Left lobe of liver (tissue), 2 donors: ENCODE measurements at regions not wholly inside any gene's neighbourhood (a gene's known extent, or its start where the extent isn't known, plus 50 kb on each side); places are given as distances from the start of the nearest gene placed in this dataset.

Source experiments
- ATAC-seq: fragments of 200-7000 bp; cut with Tn5 transposase; one replicate; pipeline ENCODE4 v1.9.1; 2020; ENCODE audit warnings: mild to moderate bottlenecking, moderate library complexity
- DNase-seq: peaks from one replicate; pipeline ENCODE4 v3.0.0-alpha.2; 2020; ENCODE audit warnings: low spot score
- donor health status: DM: no; HTN: no; CAD: no; lungs with moderate emphysema.
- donor health status: DM: no; HTN: yes; CAD: no.

DNA sequence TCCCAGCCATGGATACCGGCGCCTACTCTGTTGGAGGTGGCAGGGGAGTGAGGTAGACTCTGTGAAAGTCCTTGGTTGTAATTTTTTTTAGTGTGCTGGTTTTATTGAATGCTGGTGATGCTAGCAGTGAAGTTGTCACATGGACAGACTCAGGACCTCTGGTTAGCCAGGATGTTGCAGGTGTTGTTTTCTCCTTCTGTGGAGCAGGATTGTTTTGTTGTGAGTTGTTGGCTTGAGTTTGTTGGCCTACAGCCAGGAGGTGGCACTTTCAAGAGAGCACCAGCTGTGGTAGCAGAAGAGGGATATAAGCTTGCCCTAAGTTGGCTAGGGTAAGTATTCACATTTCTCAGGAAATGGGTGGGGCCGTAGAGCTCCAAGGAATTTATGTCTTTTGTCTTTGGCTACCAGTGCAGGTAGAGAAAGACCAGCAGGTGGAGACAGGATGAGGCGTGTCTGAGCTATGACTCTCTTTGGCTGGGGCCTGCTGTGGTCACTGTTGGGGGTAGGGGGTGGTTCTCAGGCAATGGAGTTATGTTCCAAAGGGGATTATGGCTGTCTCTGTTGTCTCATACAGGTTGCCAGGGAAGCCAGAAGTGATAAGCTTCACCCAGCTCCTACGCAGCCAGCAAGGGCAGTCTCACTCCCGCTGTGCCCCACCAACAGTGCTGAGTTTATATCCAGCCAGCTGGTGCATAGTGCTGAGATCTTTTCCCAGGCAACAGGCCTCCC is 248.7 kb downstream of the TAF11L14 start:
- DNase-seq (no peak), ATAC-seq (no peak)

- DNase-seq (no peak), ATAC-seq (no peak)
These were observed 253.9 kb downstream of the TAF11L14 start for GRCh38 chr5:17888155-17888554.

GRCh38 chr5:17890501-17890900 is 256.2 kb downstream of the TAF11L14 start:
- ATAC-seq: no peak
- no peak for DNase-seq

GRCh38 chr5:17891881-17892280 is 257.6 kb downstream of the TAF11L14 start:
- no peak for DNase-seq
- no peak for ATAC-seq

- no peak for DNase-seq
- ATAC-seq: no peak
These were observed 258.9 kb downstream of the TAF11L14 start for GRCh38 chr5:17893026-17893635.

GRCh38 chr5:17895288-17896033 is 261.2 kb downstream of the TAF11L14 start:
- no peak for DNase-seq
- no peak for ATAC-seq

GRCh38 chr5:17896605-17897004 is 262.3 kb downstream of the TAF11L14 start:
- no peak for DNase-seq

DNA sequence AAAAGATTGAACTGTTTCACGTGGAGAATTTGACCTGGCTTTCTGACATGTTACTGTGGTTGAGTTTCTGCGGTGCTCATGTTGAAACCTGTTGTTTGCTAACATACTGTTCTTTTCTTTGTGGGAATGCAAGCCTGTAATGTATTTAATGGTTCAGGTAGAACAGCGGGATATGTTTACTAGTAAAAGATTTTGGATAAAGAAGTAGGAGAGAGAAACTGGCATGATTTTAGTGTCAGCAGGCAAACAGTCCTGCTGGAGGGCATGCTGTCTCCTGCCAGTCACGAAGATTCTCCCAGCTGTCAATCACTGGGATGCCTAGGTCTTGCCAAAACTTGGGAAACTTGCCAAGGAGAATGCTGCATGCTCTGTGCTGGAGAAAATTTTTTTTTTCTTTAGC is 263.5 kb downstream of the TAF11L14 start:
- no peak for DNase-seq
- no peak for ATAC-seq

More at GRCh38 chr5:17896605-17897004, 262.3 kb downstream of the TAF11L14 start:
- no peak for ATAC-seq

DNA sequence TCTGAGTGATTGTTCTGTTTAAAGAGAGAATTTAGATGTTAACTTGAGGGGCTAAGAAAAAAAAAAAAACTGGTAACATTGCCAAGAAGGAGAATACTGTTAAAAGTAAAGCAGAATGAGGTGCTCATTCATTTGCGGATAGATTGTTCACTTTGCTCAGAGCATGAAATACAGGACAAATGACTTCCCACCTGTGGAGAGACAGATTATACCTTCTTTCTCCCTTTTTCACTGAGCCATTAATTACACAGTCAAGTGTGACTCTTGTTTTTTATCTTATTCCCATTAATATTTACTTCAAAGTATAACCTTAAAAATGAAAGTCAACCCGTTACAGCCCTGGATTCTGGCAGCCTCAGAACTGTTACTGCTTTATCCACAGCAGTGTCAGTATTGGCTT is 264.5 kb downstream of the TAF11L14 start:
- ATAC-seq (no peak), DNase-seq (no peak)

DNA sequence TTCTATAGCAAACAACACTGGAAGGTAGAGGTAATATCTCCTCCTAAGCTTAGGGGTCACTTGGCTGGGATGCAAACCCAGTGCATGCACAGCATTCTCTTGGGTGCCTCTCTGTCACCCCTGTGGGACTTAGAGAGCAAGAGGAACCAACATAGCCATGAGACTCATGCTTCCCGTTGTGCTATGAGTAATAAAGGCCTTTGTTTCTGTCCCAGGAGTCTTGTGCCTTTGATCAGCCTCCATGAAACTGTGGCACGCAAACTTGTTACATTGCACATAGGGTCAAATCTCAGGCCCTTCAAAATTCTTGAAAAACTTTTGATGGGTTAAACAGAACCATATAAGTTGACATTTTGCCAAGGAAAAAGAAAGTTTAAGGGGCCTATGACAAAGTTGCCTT is 272.8 kb downstream of the TAF11L14 start:
- ATAC-seq: no peak
- no peak for DNase-seq

DNA sequence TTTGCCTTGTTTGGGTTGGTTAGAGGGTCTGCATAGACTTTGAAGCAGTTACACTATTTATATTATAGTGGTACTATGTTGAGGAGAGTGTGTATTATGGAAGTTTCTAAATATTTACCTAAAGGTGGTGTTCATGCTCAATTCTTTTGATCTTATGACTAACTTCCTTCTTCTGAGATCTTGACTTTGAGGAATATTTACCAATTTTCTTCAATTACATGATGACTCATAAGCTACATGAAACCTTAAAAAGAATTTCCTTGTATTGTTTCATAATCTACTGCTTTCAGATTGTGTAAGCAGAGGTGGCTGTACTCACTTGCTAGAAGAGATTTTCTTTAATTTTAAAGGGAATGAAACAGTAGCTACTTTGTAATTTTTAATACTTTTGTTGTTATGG is 276.1 kb downstream of the TAF11L14 start:
- DNase-seq (no peak), ATAC-seq (no peak)

- no peak for DNase-seq
- ATAC-seq: no peak
These were observed 278.5 kb downstream of the TAF11L14 start for GRCh38 chr5:17912794-17913193.

DNA sequence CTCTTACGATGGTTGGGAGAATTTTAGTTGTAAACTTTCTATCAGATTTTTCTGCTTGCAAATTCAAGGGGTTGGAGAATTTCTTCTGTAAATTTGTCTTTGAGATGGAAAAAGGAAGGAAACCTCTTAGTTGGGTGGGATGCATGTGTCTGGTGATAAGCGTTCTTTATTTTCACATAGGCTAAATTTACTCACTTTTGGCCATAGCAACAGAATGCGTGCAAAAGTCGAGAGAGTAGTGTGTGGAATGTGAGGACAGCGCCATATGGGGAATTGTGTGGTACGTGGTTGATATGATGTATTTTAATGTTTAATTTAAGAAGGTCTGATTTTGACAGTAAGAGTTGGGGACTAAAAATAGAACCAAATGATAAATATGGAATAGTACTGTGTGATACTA is 282.2 kb downstream of the TAF11L14 start:
- no peak for ATAC-seq
- no peak for DNase-seq

DNA sequence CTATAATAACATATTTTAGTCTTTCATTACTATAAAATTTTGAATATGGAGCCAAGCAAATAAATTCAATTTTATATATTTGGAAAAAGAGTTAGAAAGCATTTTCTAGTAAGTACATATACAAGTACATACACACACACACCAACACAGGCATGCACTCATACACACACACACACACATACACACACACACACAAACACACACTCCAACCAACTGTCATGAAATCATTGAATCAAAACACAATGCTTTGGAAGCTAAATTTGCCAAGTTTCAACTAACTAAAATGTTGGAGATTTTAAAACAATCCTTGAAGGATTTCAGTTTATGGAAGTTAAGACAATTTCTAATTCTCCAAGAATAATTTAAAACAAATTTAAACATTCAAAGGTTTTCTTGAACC is 283.2 kb downstream of the TAF11L14 start:
- ATAC-seq (no peak), DNase-seq (no peak)

DNA sequence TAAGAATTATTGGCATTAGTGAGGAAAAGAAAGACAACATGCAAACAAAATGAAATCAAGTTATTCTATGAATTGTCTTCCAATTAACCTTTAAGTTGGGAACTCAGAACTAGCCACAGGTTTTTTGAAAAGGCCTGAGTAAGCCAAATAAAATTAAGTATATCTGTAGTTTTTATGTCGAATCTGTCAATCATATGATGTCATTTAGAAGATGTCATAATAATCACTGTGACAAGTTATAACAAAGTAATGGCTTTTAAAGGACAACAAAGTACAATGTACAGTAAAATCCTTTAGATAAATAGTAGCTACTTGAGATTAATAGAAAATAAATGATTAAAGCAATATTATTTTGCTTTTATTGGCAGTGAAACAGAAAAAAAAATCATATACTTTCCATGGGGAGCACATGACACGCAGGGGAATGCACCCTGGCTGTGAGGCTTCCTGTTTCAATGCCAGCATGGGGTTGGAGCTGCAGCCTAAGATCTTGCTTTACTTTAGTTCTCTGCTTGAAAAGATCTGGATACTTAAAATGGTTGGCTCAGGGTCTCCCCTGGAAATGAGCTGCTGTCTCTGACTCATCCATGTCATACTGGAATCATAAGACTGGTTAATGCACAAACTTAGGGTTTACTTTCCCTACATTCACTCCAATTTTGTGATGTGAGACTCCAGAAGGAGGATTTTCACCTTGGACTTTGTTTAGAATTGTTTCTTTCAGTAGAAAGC is 284.3 kb downstream of the TAF11L14 start:
- DNase-seq: no peak
- no peak for ATAC-seq

DNA sequence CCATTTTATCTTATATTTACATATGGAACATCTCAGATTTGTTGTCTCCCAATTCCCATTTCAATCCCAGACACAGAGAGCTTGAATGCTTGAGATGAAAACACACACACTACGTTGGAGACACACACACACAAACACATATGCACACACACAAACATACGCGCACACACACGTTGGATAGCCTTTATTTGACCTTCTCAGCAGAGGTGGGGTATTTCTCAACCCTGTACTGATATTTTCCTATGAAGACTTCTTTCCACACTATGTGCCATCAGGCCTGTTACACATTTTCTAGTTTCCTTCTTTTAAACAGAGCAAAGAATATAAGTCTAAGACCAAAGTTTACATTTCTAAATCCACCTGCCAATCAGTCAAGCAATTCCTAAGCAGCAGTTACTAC is 291.0 kb downstream of the TAF11L14 start:
- DNase-seq (no peak), ATAC-seq (no peak)

DNA sequence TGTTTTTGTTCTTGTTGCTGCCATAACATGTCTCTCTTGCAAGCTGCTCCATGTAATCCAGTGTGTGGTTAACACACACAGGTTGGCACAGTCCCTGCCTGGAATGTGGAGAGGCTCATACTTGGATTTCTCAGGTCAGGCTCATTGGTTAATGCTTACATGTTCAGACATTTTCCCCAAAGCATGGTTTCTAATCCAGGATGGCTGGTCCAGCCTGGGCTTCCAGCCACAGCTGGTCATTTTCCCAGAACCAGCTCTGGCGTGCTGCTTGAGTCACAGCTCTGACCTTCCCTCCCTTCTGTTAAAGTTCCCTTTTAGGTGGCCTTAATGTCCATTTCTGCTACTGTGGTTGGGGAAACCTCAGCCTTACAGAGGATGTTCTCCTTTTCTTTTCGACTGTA is 294.3 kb downstream of the TAF11L14 start:
- ATAC-seq (no peak), DNase-seq (no peak)

- no peak for ATAC-seq
These were observed 294.9 kb downstream of the TAF11L14 start for GRCh38 chr5:17929171-17929570.

DNA sequence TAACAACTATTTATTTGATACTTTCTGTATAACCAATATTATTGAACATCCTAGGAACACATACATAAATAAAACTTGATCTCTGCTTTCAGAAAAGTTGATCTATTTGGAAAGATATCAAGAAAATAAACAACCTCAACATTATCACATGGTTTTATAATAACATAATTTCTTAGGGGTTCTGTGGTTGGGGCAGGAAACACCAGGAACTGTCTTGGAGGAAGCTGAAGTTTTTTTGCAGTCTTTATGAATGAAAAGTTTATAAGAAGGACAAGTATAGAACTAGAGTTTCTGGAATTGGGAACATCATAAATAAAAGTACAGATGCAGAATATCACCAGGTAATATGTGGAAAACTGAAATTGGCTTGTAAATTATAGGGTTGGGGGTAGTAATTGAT is 296.1 kb downstream of the TAF11L14 start:
- DNase-seq: no peak
- no peak for ATAC-seq

More at GRCh38 chr5:17929171-17929570, 294.9 kb downstream of the TAF11L14 start:
- no peak for DNase-seq

DNA sequence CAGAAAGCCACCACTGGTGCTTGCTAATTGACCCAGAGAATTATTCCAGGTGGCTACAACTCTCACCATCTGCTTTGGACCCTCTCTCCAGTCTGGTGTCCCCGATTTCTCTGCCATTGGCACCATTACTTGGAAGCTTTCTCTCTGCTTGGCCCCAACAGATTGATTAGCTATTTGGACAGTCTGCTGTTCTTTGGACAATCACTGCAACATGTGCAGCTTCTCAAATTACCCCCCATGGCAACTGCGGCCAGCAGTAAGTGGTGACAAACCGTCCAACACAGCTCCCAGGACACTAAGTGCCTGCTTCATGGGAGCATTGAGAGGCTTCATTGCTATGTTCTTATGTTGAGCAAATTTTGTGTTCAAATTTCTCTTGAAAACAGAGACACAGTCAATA is 309.8 kb downstream of the TAF11L14 start:
- DNase-seq: no peak
- ATAC-seq: no peak

DNA sequence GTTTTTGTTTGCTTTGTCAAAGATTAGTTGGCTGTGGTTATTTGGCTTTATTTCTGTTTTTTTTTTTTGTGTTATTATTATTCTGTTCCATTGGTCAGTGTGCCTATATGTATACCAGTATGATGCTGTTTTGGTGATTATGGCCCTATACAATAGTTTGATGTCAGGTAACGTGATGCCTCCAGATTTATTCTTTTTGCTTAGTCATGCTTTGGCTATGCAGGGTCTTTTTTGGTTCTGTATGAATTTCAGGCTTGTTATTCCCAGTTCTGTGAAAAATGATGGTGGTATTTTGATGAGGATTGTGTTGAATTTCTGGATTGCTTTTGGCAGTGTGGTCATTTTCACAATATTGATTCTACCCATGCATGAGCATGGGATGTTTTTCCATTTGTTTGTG is 312.8 kb downstream of the TAF11L14 start:
- no peak for DNase-seq
- no peak for ATAC-seq
